OCI-LY7 (cell line): ENCODE measurements at regions not wholly inside any gene's neighbourhood (a gene's known extent, or its start where the extent isn't known, plus 50 kb on each side); places are given as distances from the start of the nearest gene placed in this dataset.

Experiments
- BruUV-seq: library from RNA; stranded (reverse); fragments of 400-500 nt; replicated peaks from 2 replicates; lab custom pipeline; 2021; lab: Mats Ljungman, UMichigan
- CTCF ChIA-PET: fragments of 300-600 bp; sonication (Branson Sonifier 250); formaldehyde crosslinking; loops from one replicate; lab custom pipeline; 2022; ENCODE audit warnings: antibody characterized with exemption; ENCODE audit not compliant: unreplicated experiment; lab: Charles Lee
- POLR2A ChIA-PET: fragments of 300-600 bp; sonication (Branson Sonifier 250); formaldehyde crosslinking; loops from one replicate; lab custom pipeline; 2022; ENCODE audit warnings: antibody characterized with exemption; lab: Charles Lee
- DNase-seq: peaks from one replicate; pipeline ENCODE4 v3.0.0-alpha.2; 2015; ENCODE audit warnings: low spot score
- H2AFZ ChIP-seq: fragments of 200-600 bp; sonication (generic), shearing (Covaris generic); 2 replicates; pipeline ENCODE4 v1.6.1; 2014; ENCODE audit warnings: mild to moderate bottlenecking, antibody characterized with exemption, low read length, moderate library complexity
- H3K27ac ChIP-seq: fragments of 200-600 bp; sonication (generic); 2 replicates; pipeline ENCODE4 v1.5.1; 2014; ENCODE audit warnings: mixed run types, low read depth, mild to moderate bottlenecking, moderate library complexity, low read length, inconsistent platforms; ENCODE audit not compliant: poor library complexity, severe bottlenecking
- H3K36me3 ChIP-seq: fragments of 200-600 bp; sonication (generic); 2 replicates; pipeline ENCODE4 v1.6.1; 2014; ENCODE audit warnings: mild to moderate bottlenecking, antibody characterized with exemption, low read length, moderate library complexity, mixed read lengths; ENCODE audit not compliant: insufficient read depth
- H3K4me1 ChIP-seq: fragments of 200-600 bp; sonication (generic); 2 replicates; pipeline ENCODE4 v1.5.1; 2014; ENCODE audit warnings: mild to moderate bottlenecking, low read length; ENCODE audit not compliant: insufficient read depth, poor library complexity, severe bottlenecking
- H3K4me2 ChIP-seq: fragments of 200-600 bp; sonication (generic); 2 replicates; pipeline ENCODE4 v1.6.1; 2014; ENCODE audit warnings: mild to moderate bottlenecking, low read length
- H3K4me3 ChIP-seq: fragments of 200-600 bp; sonication (generic); 2 replicates; pipeline ENCODE4 v1.5.1; 2014; ENCODE audit warnings: mild to moderate bottlenecking, low read depth, low read length; ENCODE audit not compliant: poor library complexity, severe bottlenecking
- H3K79me2 ChIP-seq: fragments of 200-600 bp; sonication (generic); 2 replicates; pipeline ENCODE4 v1.6.1; 2016; ENCODE audit warnings: low read depth, mild to moderate bottlenecking, low read length, moderate library complexity, mixed read lengths; ENCODE audit not compliant: insufficient read depth
- H3K9me2 ChIP-seq: fragments of 200-600 bp; sonication (generic); 2 replicates; pipeline ENCODE4 v1.6.1; 2016; ENCODE audit warnings: mild to moderate bottlenecking, low read length, mixed read lengths; ENCODE audit not compliant: insufficient read depth
- H3K9me3 ChIP-seq: fragments of 200-600 bp; sonication (generic); 2 replicates; pipeline ENCODE4 v1.6.1; 2014; ENCODE audit warnings: mild to moderate bottlenecking, mixed run types, low read length, mixed read lengths
- H4K20me1 ChIP-seq: fragments of 200-600 bp; sonication (generic); 2 replicates; pipeline ENCODE4 v1.6.1; 2014; ENCODE audit warnings: mild to moderate bottlenecking, antibody characterized with exemption, low read length, moderate library complexity, mixed read lengths; ENCODE audit not compliant: insufficient read depth
- EZH2phosphoT487 ChIP-seq: fragments of 200-600 bp; sonication (generic); IDR thresholded peaks from 2 replicates; pipeline ENCODE4 v1.6.1; 2018; ENCODE audit warnings: low read depth, borderline replicate concordance, mild to moderate bottlenecking, mixed run types, antibody characterized with exemption, low read length, moderate library complexity, mixed read lengths
- intact Hi-C: fragments of 100-400 bp; cut with micrococcal nuclease; formaldehyde crosslinking; loops from one replicate; pipeline ENCODE4 v1.10.0; 2022; ENCODE audit not compliant: unreplicated experiment
- TF ChIP-seq, protein P1 (sequence below): fragments of 200-600 bp; sonication (generic); conservative IDR thresholded peaks from 2 replicates; pipeline ENCODE4 v1.5.1; 2014; ENCODE audit warnings: mild to moderate bottlenecking, antibody characterized with exemption, low read length, moderate library complexity, mixed read lengths

GRCh38 chr18:67250776-67251424, 265.6 kb downstream of the DSEL start:
- Histone ChIP-seq H3K79me2 (no peaks in the 10 kb centered on the region), H3K9me2 (no peaks in the 10 kb centered on the region), H3K4me2 (no peak overlapping the region), H4K20me1 (no peaks in the 10 kb centered on the region), H3K27ac (no peak overlapping the region), H2AFZ (no peak overlapping the region), H3K36me3 (no peaks in the 10 kb centered on the region), H3K4me1 (no peaks in the 10 kb centered on the region), H3K4me3 (no peak overlapping the region), H3K9me3 (no peaks in the 10 kb centered on the region)
- ChIA-PET CTCF (no interaction called here), POLR2A (no interaction called here)
- TF ChIP-seq, protein P1, sequence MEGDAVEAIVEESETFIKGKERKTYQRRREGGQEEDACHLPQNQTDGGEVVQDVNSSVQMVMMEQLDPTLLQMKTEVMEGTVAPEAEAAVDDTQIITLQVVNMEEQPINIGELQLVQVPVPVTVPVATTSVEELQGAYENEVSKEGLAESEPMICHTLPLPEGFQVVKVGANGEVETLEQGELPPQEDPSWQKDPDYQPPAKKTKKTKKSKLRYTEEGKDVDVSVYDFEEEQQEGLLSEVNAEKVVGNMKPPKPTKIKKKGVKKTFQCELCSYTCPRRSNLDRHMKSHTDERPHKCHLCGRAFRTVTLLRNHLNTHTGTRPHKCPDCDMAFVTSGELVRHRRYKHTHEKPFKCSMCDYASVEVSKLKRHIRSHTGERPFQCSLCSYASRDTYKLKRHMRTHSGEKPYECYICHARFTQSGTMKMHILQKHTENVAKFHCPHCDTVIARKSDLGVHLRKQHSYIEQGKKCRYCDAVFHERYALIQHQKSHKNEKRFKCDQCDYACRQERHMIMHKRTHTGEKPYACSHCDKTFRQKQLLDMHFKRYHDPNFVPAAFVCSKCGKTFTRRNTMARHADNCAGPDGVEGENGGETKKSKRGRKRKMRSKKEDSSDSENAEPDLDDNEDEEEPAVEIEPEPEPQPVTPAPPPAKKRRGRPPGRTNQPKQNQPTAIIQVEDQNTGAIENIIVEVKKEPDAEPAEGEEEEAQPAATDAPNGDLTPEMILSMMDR, result no peak
- no TSS peak for BruUV-seq
- no peak for DNase-seq
- intact Hi-C loops, result no loop called here

- H3K4me3 ChIP-seq, result no peak overlapping the region
- H3K79me2 ChIP-seq, result no peaks in the 10 kb centered on the region
- ChIA-PET CTCF (no interaction called here), POLR2A (no interaction called here)
- no peak for TF ChIP-seq EZH2phosphoT487
- TF ChIP-seq, protein P1, result no peak
- BruUV-seq, result no TSS peak
- no peak overlapping the region for H3K27ac ChIP-seq
- H3K4me1 ChIP-seq, result no peaks in the 10 kb centered on the region
- no peaks in the 10 kb centered on the region for H3K36me3 ChIP-seq
- DNase-seq, result no peak
- no peaks in the 10 kb centered on the region for H3K9me2 ChIP-seq
- intact Hi-C loops, result no loop called here
- no peak overlapping the region for H2AFZ ChIP-seq
- no peak overlapping the region for H3K4me2 ChIP-seq
- no peaks in the 10 kb centered on the region for H3K9me3 ChIP-seq
- no peaks in the 10 kb centered on the region for H4K20me1 ChIP-seq
Observed at GRCh38 chr18:67243799-67244587, 272.5 kb downstream of the DSEL start.

DNA sequence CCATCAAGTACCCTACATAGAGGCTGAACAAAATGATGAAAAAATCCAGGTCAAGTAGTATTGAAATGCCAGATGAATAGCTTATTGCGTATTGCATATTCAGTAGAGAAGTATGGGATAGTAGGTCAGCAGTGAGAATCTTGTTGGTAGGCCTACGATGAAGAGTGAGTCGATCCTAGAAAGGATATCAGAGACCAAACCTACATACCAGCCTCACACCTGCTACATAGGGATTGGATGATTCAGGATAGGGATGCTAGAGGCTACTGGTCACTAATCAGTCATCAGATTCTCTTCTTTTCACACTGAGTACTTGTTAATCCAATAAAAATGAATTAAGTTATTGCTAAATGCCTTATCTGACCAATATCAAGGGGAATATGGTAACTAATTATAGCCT, 274.5 kb downstream of the DSEL start:
- H3K4me1 ChIP-seq, result no peaks in the 10 kb centered on the region
- no peaks in the 10 kb centered on the region for H3K79me2 ChIP-seq
- no peak overlapping the region for H3K27ac ChIP-seq
- DNase-seq, result no peak
- CTCF ChIA-PET, result no interaction called here
- no peaks in the 10 kb centered on the region for H4K20me1 ChIP-seq
- no peak overlapping the region for H3K4me3 ChIP-seq
- POLR2A ChIA-PET, result no interaction called here
- no peak overlapping the region for H3K4me2 ChIP-seq
- H3K36me3 ChIP-seq, result no peaks in the 10 kb centered on the region
- TF ChIP-seq, protein P1, result no peak
- no peak for TF ChIP-seq EZH2phosphoT487
- no peak overlapping the region for H2AFZ ChIP-seq
- intact Hi-C loops, result no loop called here
- no peaks in the 10 kb centered on the region for H3K9me3 ChIP-seq
- no TSS peak for BruUV-seq
- no peaks in the 10 kb centered on the region for H3K9me2 ChIP-seq
